ENCODE measurements at regions not wholly inside any gene's neighbourhood (a gene's known extent, or its start where the extent isn't known, plus 50 kb on each side); places are given as distances from the start of the nearest gene placed in this dataset.

DNA sequence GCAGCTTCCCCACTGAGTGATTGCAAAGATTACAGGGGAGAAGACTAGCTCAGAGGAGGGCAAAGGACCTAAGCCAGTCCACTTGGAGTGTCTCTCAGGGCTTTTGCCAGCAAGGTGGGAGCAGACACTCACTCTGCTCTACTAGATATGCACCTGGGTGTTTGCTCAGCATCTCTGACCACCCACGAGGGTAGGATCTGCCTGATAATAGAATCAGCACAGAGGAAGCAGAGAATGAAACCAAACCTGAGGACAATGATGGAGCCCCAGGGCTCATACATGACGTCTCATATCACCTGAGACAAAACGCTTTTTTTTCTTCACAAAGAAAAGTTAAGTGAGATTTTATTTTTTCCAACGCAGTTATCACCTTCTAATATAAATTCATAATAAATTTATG is 79.4 kb downstream of the RRAGC start:
- TF ChIP-seq, protein P1, sequence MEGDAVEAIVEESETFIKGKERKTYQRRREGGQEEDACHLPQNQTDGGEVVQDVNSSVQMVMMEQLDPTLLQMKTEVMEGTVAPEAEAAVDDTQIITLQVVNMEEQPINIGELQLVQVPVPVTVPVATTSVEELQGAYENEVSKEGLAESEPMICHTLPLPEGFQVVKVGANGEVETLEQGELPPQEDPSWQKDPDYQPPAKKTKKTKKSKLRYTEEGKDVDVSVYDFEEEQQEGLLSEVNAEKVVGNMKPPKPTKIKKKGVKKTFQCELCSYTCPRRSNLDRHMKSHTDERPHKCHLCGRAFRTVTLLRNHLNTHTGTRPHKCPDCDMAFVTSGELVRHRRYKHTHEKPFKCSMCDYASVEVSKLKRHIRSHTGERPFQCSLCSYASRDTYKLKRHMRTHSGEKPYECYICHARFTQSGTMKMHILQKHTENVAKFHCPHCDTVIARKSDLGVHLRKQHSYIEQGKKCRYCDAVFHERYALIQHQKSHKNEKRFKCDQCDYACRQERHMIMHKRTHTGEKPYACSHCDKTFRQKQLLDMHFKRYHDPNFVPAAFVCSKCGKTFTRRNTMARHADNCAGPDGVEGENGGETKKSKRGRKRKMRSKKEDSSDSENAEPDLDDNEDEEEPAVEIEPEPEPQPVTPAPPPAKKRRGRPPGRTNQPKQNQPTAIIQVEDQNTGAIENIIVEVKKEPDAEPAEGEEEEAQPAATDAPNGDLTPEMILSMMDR (conservative IDR thresholded peaks at IDR 0.05 in 1 of 2, IDR thresholded peaks at IDR 0.05 in 1 of 2; ENCODE audit: low read depth in 1 of 2, low read length in 2 of 2) = no peak
- no peak for TF ChIP-seq EZH2 (IDR thresholded peaks at IDR 0.05; ENCODE audit: low read length, missing control alignments)

All from fibroblast of lung (primary cell).